HG02610 (cell line): ENCODE measurements at regions not wholly inside any gene's neighbourhood (a gene's known extent, or its start where the extent isn't known, plus 50 kb on each side); places are given as distances from the start of the nearest gene placed in this dataset.

ENCODE experiments used
- ATAC-seq: cut with Tn5 transposase; IDR thresholded peaks from one replicate; pipeline ENCODE4 v1.9.1; 2021; ENCODE audit warnings: mild to moderate bottlenecking, moderate library complexity; ENCODE audit not compliant: unreplicated experiment

GRCh38 chr18:41756141-41756540 is 198.9 kb upstream of the PIK3C3 start:
- ATAC-seq = no peak

GRCh38 chr18:41754332-41754731 is 200.7 kb upstream of the PIK3C3 start:
- ATAC-seq = no peak

- no peak for ATAC-seq
Measured at GRCh38 chr18:41753826-41754225, 201.2 kb upstream of the PIK3C3 start.

- no peak for ATAC-seq
Measured at GRCh38 chr18:41752826-41753225, 202.2 kb upstream of the PIK3C3 start.

- ATAC-seq = no peak
Measured at GRCh38 chr18:41751652-41752051, 203.4 kb upstream of the PIK3C3 start.

- no peak for ATAC-seq
Measured at GRCh38 chr18:41751161-41751560, 203.9 kb upstream of the PIK3C3 start.

- ATAC-seq = no peak
Measured at GRCh38 chr18:41747723-41748242, 207.3 kb upstream of the PIK3C3 start.

- peak; percentile 68 for ATAC-seq
Measured at GRCh38 chr18:41745166-41746049, 209.6 kb upstream of the PIK3C3 start.

- no peak for ATAC-seq
Measured at GRCh38 chr18:41744421-41745030, 210.5 kb upstream of the PIK3C3 start.

- no peak for ATAC-seq
Measured at GRCh38 chr18:41737218-41737617, 217.8 kb upstream of the PIK3C3 start.

- ATAC-seq = no peak
Measured at GRCh38 chr18:41734917-41735316, 220.1 kb upstream of the PIK3C3 start.

GRCh38 chr18:41732356-41732755 is 222.7 kb upstream of the PIK3C3 start:
- no peak for ATAC-seq

GRCh38 chr18:41731884-41732283 is 223.2 kb upstream of the PIK3C3 start:
- ATAC-seq = no peak

- ATAC-seq = no peak
Measured at GRCh38 chr18:41724195-41724594, 230.8 kb upstream of the PIK3C3 start.

- no peak for ATAC-seq
Measured at GRCh38 chr18:41721103-41721790, 233.8 kb upstream of the PIK3C3 start.

GRCh38 chr18:41720226-41720625 is 234.8 kb upstream of the PIK3C3 start:
- ATAC-seq = no peak

- ATAC-seq = no peak
Measured at GRCh38 chr18:41719808-41720207, 235.2 kb upstream of the PIK3C3 start.

GRCh38 chr18:41714872-41715271 is 240.2 kb upstream of the PIK3C3 start:
- ATAC-seq = no peak

GRCh38 chr18:41713969-41714825 is 240.8 kb upstream of the PIK3C3 start:
- ATAC-seq = no peak

- ATAC-seq = no peak
Measured at GRCh38 chr18:41706301-41706700, 248.7 kb upstream of the PIK3C3 start.
